HepG2 (cell line): ENCODE measurements at regions not wholly inside any gene's neighbourhood (a gene's known extent, or its start where the extent isn't known, plus 50 kb on each side); places are given as distances from the start of the nearest gene placed in this dataset.

Source experiments
- AHR ChIP-seq: IDR thresholded peaks from 2 replicates; pipeline ENCODE4 v1.6.1; 2018; ENCODE audit warnings: missing genetic modification reagents, missing compliant biosample characterization
- CERS6 ChIP-seq: sonication (generic); formaldehyde crosslinking; IDR thresholded peaks from 2 replicates; pipeline ENCODE4 v1.5.0; 2020; ENCODE audit warnings: missing genetic modification reagents
- FOXO4 ChIP-seq: sonication (generic); formaldehyde crosslinking; conservative IDR thresholded peaks from 2 replicates; pipeline ENCODE4 v1.8.1; 2023; ENCODE audit warnings: missing genetic modification reagents
- GLMP ChIP-seq: sonication (generic); formaldehyde crosslinking; IDR thresholded peaks from 2 replicates; pipeline ENCODE4 v1.9.0; 2021; ENCODE audit warnings: missing genetic modification reagents, mild to moderate bottlenecking, borderline replicate concordance
- HES4 ChIP-seq: sonication (generic); formaldehyde crosslinking; IDR thresholded peaks from 2 replicates; pipeline ENCODE4 v1.9.0; 2021; ENCODE audit warnings: mild to moderate bottlenecking, missing genetic modification reagents, borderline replicate concordance
- HMG20A ChIP-seq: IDR thresholded peaks from 2 replicates; pipeline ENCODE4 v1.6.1; 2016; ENCODE audit warnings: borderline replicate concordance
- HNF4G ChIP-seq, 2 experiments: sonication (generic) in 1 of 2; formaldehyde crosslinking in 1 of 2; IDR thresholded peaks; 2 replicates each; pipeline versions ENCODE4 v1.4.0 to v1.6.1; 2011 to 2020; ENCODE audit warnings: borderline replicate concordance in 2 of 2, low read depth in 2 of 2, mild to moderate bottlenecking in 2 of 2, low read length in 1 of 2, missing genetic modification reagents in 1 of 2, moderate library complexity in 1 of 2
- RFXANK ChIP-seq: IDR thresholded peaks from 2 replicates; pipeline ENCODE4 v1.6.1; 2016
- SNAPC2 ChIP-seq: sonication (generic); formaldehyde crosslinking; IDR thresholded peaks from 2 replicates; pipeline ENCODE4 v1.8.1; 2022; ENCODE audit warnings: mild to moderate bottlenecking, missing genetic modification reagents
- TARDBP ChIP-seq: sonication (generic); formaldehyde crosslinking; IDR thresholded peaks from 2 replicates; pipeline ENCODE4 v1.8.0; 2022; ENCODE audit warnings: mild to moderate bottlenecking, missing genetic modification reagents
- TFDP2 ChIP-seq: sonication (generic); formaldehyde crosslinking; IDR thresholded peaks from 2 replicates; pipeline ENCODE4 v1.4.0; 2020; ENCODE audit warnings: missing genetic modification reagents
- TFE3 ChIP-seq: IDR thresholded peaks from 2 replicates; pipeline ENCODE4 v1.6.1; 2016
- TSC22D2 ChIP-seq: sonication (generic); formaldehyde crosslinking; IDR thresholded peaks from 2 replicates; pipeline ENCODE4 v1.5.1; 2020; ENCODE audit warnings: missing genetic modification reagents, mild to moderate bottlenecking, borderline replicate concordance
- UBTF ChIP-seq: sonication (generic); formaldehyde crosslinking; IDR thresholded peaks from 2 replicates; pipeline ENCODE4 v1.4.0; 2020; ENCODE audit warnings: mild to moderate bottlenecking, missing genetic modification reagents
- ZNF101 ChIP-seq: sonication (generic); formaldehyde crosslinking; IDR thresholded peaks from 2 replicates; pipeline ENCODE4 v1.4.0; 2020; ENCODE audit warnings: mild to moderate bottlenecking, low read depth, missing genetic modification reagents, borderline replicate concordance
- ZNF260 ChIP-seq: sonication (generic); formaldehyde crosslinking; IDR thresholded peaks from 2 replicates; pipeline ENCODE4 v1.4.0; 2020; ENCODE audit warnings: missing genetic modification reagents, low read depth, mild to moderate bottlenecking, borderline replicate concordance
- ZNF354B ChIP-seq: sonication (generic); formaldehyde crosslinking; IDR thresholded peaks from 2 replicates; pipeline ENCODE4 v1.8.0; 2022; ENCODE audit warnings: mild to moderate bottlenecking, missing genetic modification reagents
- ZNF580 ChIP-seq: IDR thresholded peaks from 2 replicates; pipeline ENCODE4 v1.6.1; 2016; ENCODE audit warnings: low read depth, borderline replicate concordance
- ZNF615 ChIP-seq: sonication (generic); formaldehyde crosslinking; IDR thresholded peaks from 2 replicates; pipeline ENCODE4 v1.5.0; 2020; ENCODE audit warnings: mild to moderate bottlenecking, missing genetic modification reagents, borderline replicate concordance
- ZNF879 ChIP-seq: sonication (generic); formaldehyde crosslinking; IDR thresholded peaks from 2 replicates; pipeline ENCODE4 v1.8.1; 2023; ENCODE audit warnings: missing genetic modification reagents
- ZSCAN21 ChIP-seq: sonication (generic); formaldehyde crosslinking; IDR thresholded peaks from 2 replicates; pipeline ENCODE4 v1.8.0; 2022; ENCODE audit warnings: mild to moderate bottlenecking, missing genetic modification reagents, moderate library complexity, borderline replicate concordance

- no peak for TF ChIP-seq TFDP2
- TF ChIP-seq ZNF615 (CRISPR knock-in tag), result no peak
- TF ChIP-seq HNF4G (IDR thresholded peaks at IDR 0.05; ENCODE audit: borderline replicate concordance, low read depth, low read length), result no peak
- TF ChIP-seq HNF4G (CRISPR knock-in tag; IDR thresholded peaks at IDR 0.05; ENCODE audit: borderline replicate concordance, low read depth), result no peak
- TF ChIP-seq CERS6 (CRISPR knock-in tag), result no peak
- TF ChIP-seq AHR, result no peak
- TF ChIP-seq ZNF101 (CRISPR knock-in tag), result no peak
- no peak for TF ChIP-seq ZNF354B
- no peak for TF ChIP-seq TSC22D2
- TF ChIP-seq ZNF879, result no peak
- peak; percentile 44; the same call in 1 of the 2 replicates for TF ChIP-seq ZSCAN21 (CRISPR knock-in tag)
- TF ChIP-seq FOXO4, result no peak
- TF ChIP-seq TFE3 (CRISPR knock-in tag), result no peak
- TF ChIP-seq RFXANK (CRISPR knock-in tag), result no peak
- TF ChIP-seq TARDBP, result no peak
- TF ChIP-seq SNAPC2, result peak; percentile 51; the same call in 1 of the 2 replicates
- TF ChIP-seq UBTF (CRISPR knock-in tag), result peak; percentile 95
- TF ChIP-seq ZNF580 (CRISPR knock-in tag), result no peak
- no peak for TF ChIP-seq HES4 (CRISPR knock-in tag)
- no peak for TF ChIP-seq GLMP (CRISPR knock-in tag)
- no peak for TF ChIP-seq HMG20A
- no peak for TF ChIP-seq ZNF260 (CRISPR knock-in tag)
These were observed 65.8 kb upstream of the SLC8A3 start (continued) for GRCh38 chr14:70254476-70254961.
